Epidermal melanocyte (primary cell): ENCODE measurements at regions not wholly inside any gene's neighbourhood (a gene's known extent, or its start where the extent isn't known, plus 50 kb on each side); places are given as distances from the start of the nearest gene placed in this dataset.

Experiments
- DNase-seq: peaks from one replicate; pipeline ENCODE4 v3.0.0; 2011; ENCODE audit warnings: low spot score; ENCODE audit not compliant: insufficient read length

- DNase-seq, result no peak
Observed at GRCh38 chr5:5025774-5026408, 114.2 kb upstream of the ADAMTS16 start.

- DNase-seq, result no peak
Observed at GRCh38 chr5:5026409-5026785, 113.7 kb upstream of the ADAMTS16 start.

GRCh38 chr5:5031665-5032064 is 108.5 kb upstream of the ADAMTS16 start:
- DNase-seq, result no peak

- DNase-seq, result no peak
Observed at GRCh38 chr5:5037674-5038073, 102.5 kb upstream of the ADAMTS16 start.

GRCh38 chr5:5039918-5040317 is 100.2 kb upstream of the ADAMTS16 start:
- DNase-seq, result no peak

- no peak for DNase-seq
Observed at GRCh38 chr5:5040712-5041111, 99.4 kb upstream of the ADAMTS16 start.

GRCh38 chr5:5042806-5043205 is 97.3 kb upstream of the ADAMTS16 start:
- no peak for DNase-seq

- no peak for DNase-seq
Observed at GRCh38 chr5:5043346-5043745, 96.8 kb upstream of the ADAMTS16 start.

GRCh38 chr5:5044247-5044840 is 95.8 kb upstream of the ADAMTS16 start:
- DNase-seq, result no peak

GRCh38 chr5:5046680-5047502 is 93.2 kb upstream of the ADAMTS16 start:
- no peak for DNase-seq

GRCh38 chr5:5050801-5051200 is 89.3 kb upstream of the ADAMTS16 start:
- DNase-seq, result no peak

- DNase-seq, result no peak
Observed at GRCh38 chr5:5055712-5056111, 84.4 kb upstream of the ADAMTS16 start.

- DNase-seq, result no peak
Observed at GRCh38 chr5:5061836-5062235, 78.3 kb upstream of the ADAMTS16 start.

- DNase-seq, result no peak
Observed at GRCh38 chr5:5062525-5063302, 77.4 kb upstream of the ADAMTS16 start.

GRCh38 chr5:5063533-5063953 is 76.6 kb upstream of the ADAMTS16 start:
- DNase-seq, result no peak

- DNase-seq, result no peak
Observed at GRCh38 chr5:5065472-5065871, 74.7 kb upstream of the ADAMTS16 start.

- no peak for DNase-seq
Observed at GRCh38 chr5:5066276-5067186, 73.6 kb upstream of the ADAMTS16 start.

- DNase-seq, result peak; percentile 33
Observed at GRCh38 chr5:5069851-5070250, 70.3 kb upstream of the ADAMTS16 start.

- DNase-seq, result no peak
Observed at GRCh38 chr5:5071554-5071953, 68.6 kb upstream of the ADAMTS16 start.

- DNase-seq, result no peak
Observed at GRCh38 chr5:5077236-5077635, 62.9 kb upstream of the ADAMTS16 start.
